Transverse colon (tissue), 4 donors: ENCODE measurements at regions not wholly inside any gene's neighbourhood (a gene's known extent, or its start where the extent isn't known, plus 50 kb on each side); places are given as distances from the start of the nearest gene placed in this dataset.

Source experiments
- DNase-seq: peaks from one replicate; pipeline ENCODE4 v3.0.0-alpha.2; 2019
- H3K27ac ChIP-seq, 4 donors: fragments of 200-600 bp; sonication (generic); 2 replicates each; pipeline ENCODE4 v1.5.1; 2016 to 2018; ENCODE audit warnings: inconsistent platforms in 4 of 4
- H3K27me3 ChIP-seq: fragments of 200-600 bp; sonication (generic); 2 replicates; pipeline ENCODE4 v1.5.1; 2017; ENCODE audit warnings: inconsistent platforms
- H3K36me3 ChIP-seq, 4 donors: fragments of 200-600 bp; sonication (generic); 2 replicates each; pipeline ENCODE4 v1.5.1; 2017 to 2019; ENCODE audit warnings: inconsistent platforms in 4 of 4
- H3K4me1 ChIP-seq, 4 donors: fragments of 200-600 bp; sonication (generic); 2 replicates each; pipeline ENCODE4 v1.5.1; 2017 to 2020; ENCODE audit warnings: inconsistent platforms in 4 of 4
- H3K4me3 ChIP-seq, 4 donors: fragments of 200-600 bp; sonication (generic); 1 replicate in 1 of 4; 2 replicates in 3 of 4; pipeline versions ENCODE4 v1.5.1 to v1.6.1; 2017 to 2019; ENCODE audit warnings: inconsistent platforms in 4 of 4
- H3K9me3 ChIP-seq, 2 donors: fragments of 200-600 bp; sonication (generic); 2 replicates each; pipeline ENCODE4 v1.5.1; 2017 to 2019; ENCODE audit warnings: inconsistent platforms in 2 of 2
- CTCF ChIP-seq, 5 experiments: fragments of 200-600 bp in 3 of 5; fragments of 450-650 bp in 2 of 5; sonication (generic) in 3 of 5; IDR thresholded peaks; 1 replicate in 2 of 5; 2 replicates in 3 of 5; pipeline ENCODE4 v1.5.1; 2016 to 2017; ENCODE audit warnings: antibody characterized with exemption in 5 of 5, inconsistent platforms in 3 of 5, mild to moderate bottlenecking in 2 of 5, moderate library complexity in 1 of 5
- EP300 ChIP-seq: sonication (generic); formaldehyde crosslinking; IDR thresholded peaks from one replicate; pipeline ENCODE4 v1.6.1; 2017; ENCODE audit warnings: antibody characterized with exemption, low read depth
- POLR2A ChIP-seq: fragments of 450-650 bp; IDR thresholded peaks from one replicate; pipeline ENCODE4 v1.6.1; 2016; ENCODE audit warnings: antibody characterized with exemption, mild to moderate bottlenecking, moderate library complexity
- POLR2AphosphoS5 ChIP-seq, 3 donors: sonication (generic); formaldehyde crosslinking; IDR thresholded peaks; one replicate each; pipeline ENCODE4 v1.6.1; 2016; ENCODE audit warnings: antibody characterized with exemption in 3 of 3
- WGBS, 2 donors: methylation state at CpG; one replicate each; pipeline ENCODE4 v1.1.5; 2018; ENCODE audit warnings: low coverage in 1 of 2; 5-methylcytosine and 5-hydroxymethylcytosine counted together
- in situ Hi-C, 4 donors: fragments of 200-750 bp; cut with MboI; loops; one replicate each; pipeline versions ENCODE4 v1.15.0 to v1.15.1; 2017; ENCODE audit warnings: low sequenced_read_pairs in 3 of 4, low pct_ligation_motif_present in 1 of 4, low pct_unique_long_range_greater_than_20kb in 1 of 4
- intact Hi-C: fragments of 100-400 bp; cut with DNase I; formaldehyde crosslinking; loops from one replicate; pipeline ENCODE4 v1.15.1; 2023; ENCODE audit warnings: low total_unique reads

GRCh38 chr7:89401099-89401498 is 605.6 kb upstream of the TEX47 start:
- Histone ChIP-seq H3K27ac (no peak overlapping the region), H3K36me3 (no peaks in the 10 kb centered on the region), H3K4me3 (no peak overlapping the region), H3K27me3 (no peaks in the 10 kb centered on the region), H3K9me3 (no peaks in the 10 kb centered on the region), H3K4me1 (no peaks in the 10 kb centered on the region)
- in situ Hi-C loops = no loop called here
- no peak for DNase-seq
- intact Hi-C loops = no loop called here
- TF ChIP-seq CTCF (IDR thresholded peaks at IDR 0.05) (no peak), EP300 (no peak), POLR2A (no peak), POLR2AphosphoS5 (IDR thresholded peaks at IDR 0.05) (no peak)

- in situ Hi-C loops (no loop called here), intact Hi-C loops (no loop called here)
- no peak for DNase-seq
Measured at GRCh38 chr7:89401690-89402089, 606.2 kb upstream of the TEX47 start.

GRCh38 chr7:89451911-89452310 is 656.4 kb upstream of the TEX47 start:
- in situ Hi-C loops = no loop called here

More at GRCh38 chr7:89401690-89402089, 606.2 kb upstream of the TEX47 start:
- Histone ChIP-seq H3K9me3 (no peaks in the 10 kb centered on the region), H3K4me1 (no peaks in the 10 kb centered on the region), H3K36me3 (no peaks in the 10 kb centered on the region), H3K27ac (no peak overlapping the region), H3K4me3 (no peak overlapping the region), H3K27me3 (no peaks in the 10 kb centered on the region)
- WGBS, 2 donors = 66 to 75% methylated on average over 4 of the region's 4 CpGs
- TF ChIP-seq CTCF (IDR thresholded peaks at IDR 0.05) (no peak), EP300 (no peak), POLR2A (no peak), POLR2AphosphoS5 (IDR thresholded peaks at IDR 0.05) (no peak)

GRCh38 chr7:89456556-89456955 is 661.0 kb upstream of the TEX47 start:
- no peaks in the 10 kb centered on the region for H3K9me3 ChIP-seq
- no peak overlapping the region for H3K27ac ChIP-seq
- TF ChIP-seq EP300 = no peak
- TF ChIP-seq CTCF (IDR thresholded peaks at IDR 0.05) = no peak
- TF ChIP-seq POLR2AphosphoS5 (IDR thresholded peaks at IDR 0.05) = no peak
- TF ChIP-seq POLR2A = no peak
- WGBS, 2 donors = 53 to 66% methylated on average over 1 of the region's 1 CpG
- H3K4me1 ChIP-seq = no peaks in the 10 kb centered on the region
- no peaks in the 10 kb centered on the region for H3K27me3 ChIP-seq
- DNase-seq = no peak
- H3K36me3 ChIP-seq = no peaks in the 10 kb centered on the region
- intact Hi-C loops (no loop called here), in situ Hi-C loops (no loop called here)
- no peak overlapping the region for H3K4me3 ChIP-seq

More at GRCh38 chr7:89451911-89452310, 656.4 kb upstream of the TEX47 start:
- TF ChIP-seq CTCF (IDR thresholded peaks at IDR 0.05) = no peak
- TF ChIP-seq EP300 = no peak
- TF ChIP-seq POLR2A = no peak
- TF ChIP-seq POLR2AphosphoS5 (IDR thresholded peaks at IDR 0.05) = no peak
- no peaks in the 10 kb centered on the region for H3K36me3 ChIP-seq
- no peaks in the 10 kb centered on the region for H3K27me3 ChIP-seq
- no peaks in the 10 kb centered on the region for H3K4me1 ChIP-seq
- no peaks in the 10 kb centered on the region for H3K9me3 ChIP-seq
- H3K27ac ChIP-seq = no peak overlapping the region
- H3K4me3 ChIP-seq = no peak overlapping the region
- intact Hi-C loops = no loop called here
- no peak for DNase-seq
